Liver (tissue), 8 donors: ENCODE measurements at regions not wholly inside any gene's neighbourhood (a gene's known extent, or its start where the extent isn't known, plus 50 kb on each side); places are given as distances from the start of the nearest gene placed in this dataset.
"Not testable (repeated sequence)": the region's sequence is repeated elsewhere in the genome, so short reads cannot be mapped to it uniquely, and the experiment has no call there.

Experiments used
- DNase-seq: peaks from one replicate; pipeline ENCODE4 v3.0.0-alpha.2; 2017; ENCODE audit warnings: low spot score
- H3K27ac ChIP-seq, 2 donors: one replicate each; pipeline ENCODE4 v1.7.0; 2013; ENCODE audit warnings: inconsistent platforms in 2 of 2, low read length in 2 of 2, control low read depth in 1 of 2, low read depth in 1 of 2, mild to moderate bottlenecking in 1 of 2
- H3K27me3 ChIP-seq, 4 donors: one replicate each; pipeline versions ENCODE4 v1.6.1 to v1.7.0; 2013; ENCODE audit warnings: low read length in 3 of 4, inconsistent platforms in 1 of 4, mild to moderate bottlenecking in 1 of 4, moderate library complexity in 1 of 4; ENCODE audit not compliant: control insufficient read depth in 4 of 4, insufficient read depth in 4 of 4
- H3K36me3 ChIP-seq, 4 donors: one replicate each; pipeline versions ENCODE4 v1.6.1 to v1.7.0; 2013; ENCODE audit warnings: low read length in 3 of 4, mild to moderate bottlenecking in 3 of 4, low read depth in 1 of 4, moderate library complexity in 1 of 4; ENCODE audit not compliant: control insufficient read depth in 4 of 4, insufficient read depth in 3 of 4
- H3K4me1 ChIP-seq, 4 donors: one replicate each; pipeline versions ENCODE4 v1.6.1 to v1.7.0; 2013; ENCODE audit warnings: low read length in 3 of 4, mild to moderate bottlenecking in 3 of 4, moderate library complexity in 1 of 4; ENCODE audit not compliant: control insufficient read depth in 4 of 4, insufficient read depth in 4 of 4
- H3K4me3 ChIP-seq, 3 donors: one replicate each; pipeline versions ENCODE4 v1.6.1 to v1.7.0; 2013; ENCODE audit warnings: low read length in 3 of 3, control low read depth in 1 of 3, low read depth in 1 of 3, mild to moderate bottlenecking in 1 of 3
- H3K9ac ChIP-seq, 2 donors: one replicate each; pipeline ENCODE4 v1.7.0; 2013; ENCODE audit warnings: low read length in 2 of 2, mild to moderate bottlenecking in 2 of 2, moderate library complexity in 2 of 2, control low read depth in 1 of 2, low read depth in 1 of 2
- H3K9me3 ChIP-seq, 4 donors: one replicate each; pipeline versions ENCODE4 v1.6.1 to v1.7.0; 2013; ENCODE audit warnings: low read length in 3 of 4; ENCODE audit not compliant: control insufficient read depth in 4 of 4
- ATF3 ChIP-seq: IDR thresholded peaks from 2 replicates; pipeline ENCODE4 v1.6.1; 2016; ENCODE audit warnings: antibody characterized with exemption
- CTCF ChIP-seq: fragments of 150-350 bp; IDR thresholded peaks from 2 replicates; pipeline ENCODE4 v1.5.1; 2017; ENCODE audit warnings: improper control_type of control experiment, low read depth, low read length; ENCODE audit not compliant: missing input control
- EGR1 ChIP-seq, 2 donors: IDR thresholded peaks; 2 replicates each; pipeline ENCODE4 v1.6.1; 2016 to 2018; ENCODE audit warnings: antibody characterized with exemption in 2 of 2, low read depth in 2 of 2
- FOXA2 ChIP-seq: IDR thresholded peaks from 2 replicates; pipeline ENCODE4 v1.6.1; 2016; ENCODE audit warnings: antibody characterized with exemption
- GABPA ChIP-seq, 2 donors: IDR thresholded peaks in 1 of 2; conservative IDR thresholded peaks in 1 of 2; 2 replicates each; pipeline ENCODE4 v1.6.1; 2016; ENCODE audit warnings: antibody characterized with exemption in 2 of 2, mild to moderate bottlenecking in 1 of 2, moderate library complexity in 1 of 2
- HNF4A ChIP-seq, 2 donors: conservative IDR thresholded peaks; 2 replicates each; pipeline ENCODE4 v1.6.1; 2016; ENCODE audit warnings: antibody characterized with exemption in 2 of 2, mild to moderate bottlenecking in 2 of 2
- HNF4G ChIP-seq: IDR thresholded peaks from 2 replicates; pipeline ENCODE4 v1.6.1; 2016; ENCODE audit warnings: antibody characterized with exemption
- JUND ChIP-seq, 2 donors: IDR thresholded peaks; 2 replicates each; pipeline ENCODE4 v1.6.1; 2016; ENCODE audit warnings: antibody characterized with exemption in 2 of 2
- NR2F2 ChIP-seq: IDR thresholded peaks from 2 replicates; pipeline ENCODE4 v1.6.1; 2016; ENCODE audit warnings: antibody characterized with exemption
- RAD21 ChIP-seq, 2 donors: IDR thresholded peaks; 2 replicates each; pipeline ENCODE4 v1.6.1; 2016; ENCODE audit warnings: antibody characterized with exemption in 2 of 2, mild to moderate bottlenecking in 2 of 2
- REST ChIP-seq: IDR thresholded peaks from 2 replicates; pipeline ENCODE4 v1.6.1; 2016; ENCODE audit warnings: antibody characterized with exemption, mild to moderate bottlenecking
- RXRA ChIP-seq, 2 donors: IDR thresholded peaks; 2 replicates each; pipeline ENCODE4 v1.6.1; 2017 to 2018; ENCODE audit warnings: antibody characterized with exemption in 2 of 2, mild to moderate bottlenecking in 1 of 2
- SP1 ChIP-seq: IDR thresholded peaks from 2 replicates; pipeline ENCODE4 v1.6.1; 2018; ENCODE audit warnings: antibody characterized with exemption, mild to moderate bottlenecking
- ZBTB33 ChIP-seq: IDR thresholded peaks from 2 replicates; pipeline ENCODE4 v1.6.1; 2016; ENCODE audit warnings: antibody characterized with exemption
- WGBS: extraction: QIAGEN DNeasy Blood & Tissue Kit; methylation state at CpG from one replicate; pipeline ENCODE4 v1.1.7; 2013; 5-methylcytosine and 5-hydroxymethylcytosine counted together
- donor health status: healthy.
- donor health status: healthy.
- donor health status: healthy.
- donor health status: healthy.
- donor health status: healthy.

GRCh38 chr12:87596134-87596533 is 433.1 kb downstream of the C12orf50 start:
- 71% methylated on average over 5 of the region's 5 CpGs for WGBS
- H3K27me3 ChIP-seq = no peaks in the 10 kb centered on the region

GRCh38 chr12:87585882-87586557 is 443.2 kb downstream of the C12orf50 start:
- no peak overlapping the region for H3K4me3 ChIP-seq
- H3K27me3 ChIP-seq = no peaks in the 10 kb centered on the region
- no peak overlapping the region for H3K27ac ChIP-seq
- H3K4me1 ChIP-seq = no peaks in the 10 kb centered on the region
- TF ChIP-seq JUND (IDR thresholded peaks at IDR 0.05) (no peak), ZBTB33 (no peak), EGR1 (IDR thresholded peaks at IDR 0.05; ENCODE audit: low read depth in 2 of 2) (no peak), HNF4G (no peak), CTCF (no peak), ATF3 (no peak), NR2F2 (no peak)
- no peaks in the 10 kb centered on the region for H3K9me3 ChIP-seq
- no peak overlapping the region for H3K9ac ChIP-seq
- 52% methylated on average over 2 of the region's 2 CpGs for WGBS
- no peak for DNase-seq
- H3K36me3 ChIP-seq = no peaks in the 10 kb centered on the region

More at GRCh38 chr12:87596134-87596533, 433.1 kb downstream of the C12orf50 start:
- peaks cover 0 to 3% (median 0%) of the 10 kb centered on the region in 4 donors for H3K4me1 ChIP-seq
- H3K9me3 ChIP-seq = no peaks in the 10 kb centered on the region
- DNase-seq = no peak
- H3K9ac ChIP-seq = no peak overlapping the region
- no peaks in the 10 kb centered on the region for H3K36me3 ChIP-seq
- H3K27ac ChIP-seq = no peak overlapping the region
- no peak overlapping the region for H3K4me3 ChIP-seq
- no peak for TF ChIP-seq RXRA (IDR thresholded peaks at IDR 0.05)
- TF ChIP-seq HNF4G = no peak
- no peak for TF ChIP-seq HNF4A (conservative IDR thresholded peaks at IDR 0.05)
- no peak for TF ChIP-seq SP1
- no peak for TF ChIP-seq GABPA (IDR thresholded peaks at IDR 0.05 in 1 of 2, conservative IDR thresholded peaks at IDR 0.05 in 1 of 2)
- TF ChIP-seq CTCF = no peak
- no peak for TF ChIP-seq ATF3
- TF ChIP-seq EGR1 (IDR thresholded peaks at IDR 0.05; ENCODE audit: low read depth in 2 of 2) = no peak
- TF ChIP-seq RAD21 (IDR thresholded peaks at IDR 0.05) = no peak
- no peak for TF ChIP-seq REST
- no peak for TF ChIP-seq FOXA2
- TF ChIP-seq JUND (IDR thresholded peaks at IDR 0.05) = no peak

- not testable (repeated sequence) for H3K4me3 ChIP-seq, H3K9ac ChIP-seq, H3K27ac ChIP-seq, H3K27me3 ChIP-seq, H3K36me3 ChIP-seq, DNase-seq, H3K9me3 ChIP-seq, H3K4me1 ChIP-seq
- WGBS = 95% methylated on average over 4 of the region's 4 CpGs
These were observed 450.1 kb downstream of the C12orf50 start for GRCh38 chr12:87579091-87579490.
